Femur (tissue), 1 donor: ENCODE measurements at regions not wholly inside any gene's neighbourhood (a gene's known extent, or its start where the extent isn't known, plus 50 kb on each side); places are given as distances from the start of the nearest gene placed in this dataset.
A peak's percentile ranks its signal among the peaks of the same experiment; 100 is the strongest.
"Not testable (repeated sequence)": the region's sequence is repeated elsewhere in the genome, so short reads cannot be mapped to it uniquely, and the experiment has no call there.

Source experiments
- DNase-seq: peaks from one replicate; pipeline ENCODE4 v3.0.0-alpha.2; 2017

- peak; percentile 41 for DNase-seq
These were observed 131.8 kb upstream of the KRAS start for GRCh38 chr12:25382311-25383106.

GRCh38 chr12:25377469-25378177, 126.9 kb upstream of the KRAS start:
- DNase-seq: no peak

- no peak for DNase-seq
These were observed 126.3 kb upstream of the KRAS start for GRCh38 chr12:25376985-25377384.

GRCh38 chr12:25376407-25376806, 125.7 kb upstream of the KRAS start:
- DNase-seq: no peak

DNA sequence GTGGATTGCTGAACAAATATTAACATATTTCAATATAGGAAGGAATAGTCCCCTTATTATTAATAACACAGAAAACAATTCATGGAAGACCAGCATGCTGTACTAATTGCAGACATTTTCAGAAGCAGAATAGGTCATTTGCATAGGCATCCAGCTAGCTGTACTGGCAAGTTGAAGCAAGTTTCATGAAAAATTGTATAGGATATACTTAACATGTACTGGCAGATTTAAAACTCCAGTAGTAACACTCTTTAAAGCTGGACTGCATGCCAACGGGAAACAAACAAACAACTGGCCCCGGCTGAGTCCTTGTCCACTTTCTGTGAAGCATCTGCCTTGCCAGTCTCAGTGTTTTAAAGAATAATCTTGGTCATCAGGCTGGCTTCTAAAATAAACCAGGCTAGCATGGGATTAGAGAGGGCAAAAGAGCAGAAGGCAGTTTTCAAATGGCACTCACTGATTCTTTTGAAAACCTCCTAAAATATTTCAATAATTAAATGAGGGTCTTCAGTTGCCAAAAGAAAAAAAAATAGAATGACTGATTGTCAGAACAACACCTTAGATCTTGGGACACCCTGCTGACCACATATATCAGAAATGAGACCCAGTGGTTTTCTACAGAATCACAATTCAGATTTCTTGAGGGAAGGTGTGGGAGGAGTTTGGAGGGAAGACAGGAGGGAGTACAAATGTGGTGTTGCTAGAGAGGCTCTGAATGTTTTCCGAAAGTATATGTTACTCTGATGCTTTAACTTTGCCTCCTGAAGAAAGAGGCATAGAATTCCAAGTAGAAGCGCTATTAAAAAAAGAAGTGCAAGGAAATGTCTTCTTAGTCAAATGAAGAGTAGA, 122.5 kb upstream of the KRAS start:
- DNase-seq: no peak

- no peak for DNase-seq
These were observed 121.3 kb upstream of the KRAS start for GRCh38 chr12:25372002-25372401.

- DNase-seq: no peak
These were observed 117.8 kb upstream of the KRAS start for GRCh38 chr12:25368557-25368956.

DNA sequence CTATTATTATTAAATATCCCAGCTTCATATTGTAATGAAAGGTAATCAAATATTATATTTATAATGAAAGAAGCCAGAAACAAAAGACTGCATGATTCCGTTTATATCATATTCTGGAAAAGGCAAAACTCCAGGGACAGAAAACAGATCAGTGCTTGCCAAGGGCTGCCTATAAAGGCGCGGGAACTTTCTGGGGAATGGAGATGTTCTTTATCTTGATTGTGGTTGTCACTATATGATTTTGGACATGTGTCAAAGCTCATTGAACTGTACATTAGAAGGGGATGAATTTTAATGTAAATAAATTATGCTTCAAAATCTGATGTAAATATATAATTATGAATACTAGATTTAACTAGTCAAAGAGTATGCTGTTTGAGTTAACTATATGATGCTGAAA, 115.4 kb upstream of the KRAS start:
- no peak for DNase-seq

GRCh38 chr12:25365340-25365730, 114.6 kb upstream of the KRAS start:
- no peak for DNase-seq

DNA sequence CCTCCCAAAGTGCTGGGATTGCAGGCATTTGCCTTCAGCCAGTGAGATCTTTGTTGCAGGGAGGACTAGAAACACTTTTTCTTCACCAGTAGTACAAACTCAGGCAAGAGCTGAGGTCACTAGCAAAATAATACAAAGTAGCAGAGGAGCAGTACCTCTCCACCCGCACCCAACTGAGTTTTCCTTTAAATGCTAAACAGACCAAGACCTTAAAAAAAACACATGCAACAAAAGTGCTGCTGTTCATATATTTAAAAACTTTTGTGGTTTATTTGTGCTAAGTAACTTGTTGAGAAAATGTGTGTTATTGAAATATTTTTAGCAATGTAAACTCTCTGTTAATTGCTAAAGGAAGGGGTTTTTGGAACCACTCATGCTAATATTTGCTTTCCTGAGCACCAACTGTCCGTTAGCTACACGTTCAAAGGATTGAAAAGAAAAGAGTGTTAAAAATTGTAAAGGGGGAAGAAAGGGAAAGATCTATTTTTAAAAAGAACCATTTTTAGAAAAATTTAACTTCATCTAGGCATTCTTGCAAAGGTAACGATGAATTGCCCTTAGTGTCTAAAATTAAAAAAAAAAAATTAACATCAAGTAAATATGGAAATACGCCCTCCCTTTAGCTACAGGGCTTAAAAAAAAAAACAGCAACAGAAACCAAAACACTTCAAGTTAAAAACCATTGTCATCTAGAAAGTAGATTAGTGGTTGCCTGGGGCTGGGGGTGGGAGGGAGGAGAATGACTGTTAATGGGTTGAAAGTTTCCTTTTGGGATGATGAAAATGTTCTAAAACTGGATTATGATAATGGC, 114.0 kb upstream of the KRAS start:
- DNase-seq: no peak

DNA sequence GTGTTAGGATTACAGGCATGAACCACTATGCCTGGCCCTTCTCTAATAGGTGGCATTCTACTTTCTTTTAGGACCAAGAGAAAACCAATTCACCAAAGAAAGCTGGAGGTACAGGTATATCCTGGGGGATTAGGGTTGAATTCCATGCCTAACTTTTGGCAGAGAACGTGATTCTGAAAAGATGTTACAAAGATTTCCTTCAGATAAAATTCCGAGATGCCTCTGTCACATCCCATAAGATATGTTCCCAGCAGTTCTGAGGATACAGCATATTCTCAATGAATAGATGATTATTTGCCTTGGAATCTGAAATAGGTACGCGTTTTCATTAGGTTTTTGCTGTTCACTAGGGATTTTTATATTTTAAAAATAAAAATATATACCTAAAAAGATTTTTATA, 111.9 kb upstream of the KRAS start:
- DNase-seq: no peak

- no peak for DNase-seq
These were observed 110.8 kb upstream of the KRAS start for GRCh38 chr12:25361511-25361910.

GRCh38 chr12:25357595-25357994, 106.9 kb upstream of the KRAS start:
- no peak for DNase-seq

GRCh38 chr12:25352942-25353341, 102.2 kb upstream of the KRAS start:
- not testable (repeated sequence) for DNase-seq

GRCh38 chr12:25352083-25352918, 101.6 kb upstream of the KRAS start:
- no peak for DNase-seq

GRCh38 chr12:25348593-25348895, 97.8 kb upstream of the KRAS start:
- no peak for DNase-seq

GRCh38 chr12:25347716-25348592, 97.2 kb upstream of the KRAS start:
- no peak for DNase-seq

- DNase-seq: not testable (repeated sequence)
These were observed 91.1 kb upstream of the KRAS start for GRCh38 chr12:25341877-25342276.

- DNase-seq: no peak
These were observed 87.2 kb upstream of the KRAS start for GRCh38 chr12:25337916-25338315.

GRCh38 chr12:25332143-25332542, 81.4 kb upstream of the KRAS start:
- no peak for DNase-seq
